ENCODE measurements at regions not wholly inside any gene's neighbourhood (a gene's known extent, or its start where the extent isn't known, plus 50 kb on each side); places are given as distances from the start of the nearest gene placed in this dataset.

- TF ChIP-seq CTCF (IDR thresholded peaks at IDR 0.05; ENCODE audit: extremely low read depth in 1 of 2, insufficient read depth in 1 of 2, low read depth in 1 of 2, low read length in 2 of 2) (no peak), MYC (IDR thresholded peaks at IDR 0.05; ENCODE audit: low read depth, low read length) (no peak), POLR2AphosphoS5 (IDR thresholded peaks at IDR 0.05; ENCODE audit: insufficient read depth, low read depth, low read length) (no peak), EZH2 (IDR thresholded peaks at IDR 0.05; ENCODE audit: borderline replicate concordance, low read depth, low read length, severe bottlenecking) (no peak), POLR2A (IDR thresholded peaks at IDR 0.05; ENCODE audit: low read depth, low read length) (no peak), MAX (IDR thresholded peaks at IDR 0.05; ENCODE audit: insufficient read depth, insufficient read length) (no peak), GATA2 (IDR thresholded peaks at IDR 0.05; ENCODE audit: insufficient read depth, insufficient read length, low read depth, low read length) (no peak)
Observed at GRCh38 chr5:27220752-27221151, 182.4 kb upstream of the CDH9 start.

All from endothelial cell of umbilical vein (primary cell).